ENCODE measurements at regions not wholly inside any gene's neighbourhood (a gene's known extent, or its start where the extent isn't known, plus 50 kb on each side); places are given as distances from the start of the nearest gene placed in this dataset.

DNA sequence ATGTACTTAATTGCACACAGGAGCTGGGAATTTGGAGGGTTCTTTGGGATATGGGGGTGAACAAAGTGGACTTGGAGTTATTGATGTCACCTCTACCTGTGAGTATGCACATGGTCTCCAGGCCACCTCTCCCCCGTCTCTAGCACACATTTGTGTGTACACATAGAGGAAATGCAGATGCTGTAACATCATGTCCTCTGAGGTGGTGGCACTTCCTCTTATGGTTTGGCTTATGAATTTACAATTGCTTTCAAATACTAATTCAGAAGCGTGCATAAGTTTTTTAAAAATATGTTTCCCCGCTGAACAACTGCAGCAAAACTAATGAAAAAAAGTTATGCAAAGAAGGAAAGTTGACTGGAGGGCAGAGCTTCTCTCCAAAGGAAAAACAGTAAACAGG, 152.0 kb upstream of the TENM4 start:
- H3K4me1 Mint-ChIP-seq (ENCODE audit: low read depth) = no peaks in the 10 kb centered on the region
- no peaks in the 10 kb centered on the region for H3K9me3 Mint-ChIP-seq (ENCODE audit: insufficient read depth)
- DNase-seq (no peak), ATAC-seq (no peak)
- H3K36me3 Mint-ChIP-seq (ENCODE audit: low read depth) = no peaks in the 10 kb centered on the region
- POLR2A ChIA-PET = no interaction called here
- H3K27me3 Mint-ChIP-seq (ENCODE audit: low read depth) = no peaks in the 10 kb centered on the region
- H3K4me3 Mint-ChIP-seq = no peak overlapping the region
- no peak overlapping the region for H3K27ac Mint-ChIP-seq
- CTCF ChIA-PET = no interaction called here

DNA sequence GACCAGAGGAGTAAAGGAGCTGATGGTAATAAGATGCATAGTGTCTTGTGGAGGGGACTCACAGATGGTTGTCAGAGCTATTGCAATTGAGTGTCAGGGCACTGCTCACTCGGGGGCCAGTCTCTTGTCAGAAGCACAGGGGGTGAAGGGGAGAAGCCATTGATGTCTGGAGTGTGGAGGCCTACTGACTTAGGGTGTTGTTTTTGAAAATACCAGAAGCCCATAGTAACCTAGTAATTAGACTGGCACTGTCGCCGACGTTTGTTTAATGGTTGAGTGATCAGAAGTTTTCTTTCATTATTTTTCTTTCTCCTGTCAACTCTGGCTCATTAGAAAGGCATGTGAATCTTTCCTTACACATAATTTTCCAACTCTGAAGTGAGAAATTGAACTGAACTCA, 151.6 kb upstream of the TENM4 start:
- no peaks in the 10 kb centered on the region for H3K4me1 Mint-ChIP-seq (ENCODE audit: low read depth)
- H3K27ac Mint-ChIP-seq = no peak overlapping the region
- ATAC-seq (no peak), DNase-seq (no peak)
- H3K9me3 Mint-ChIP-seq (ENCODE audit: insufficient read depth) = no peaks in the 10 kb centered on the region
- H3K36me3 Mint-ChIP-seq (ENCODE audit: low read depth) = no peaks in the 10 kb centered on the region
- CTCF ChIA-PET = no interaction called here
- POLR2A ChIA-PET = no interaction called here
- H3K4me3 Mint-ChIP-seq = no peak overlapping the region
- no peaks in the 10 kb centered on the region for H3K27me3 Mint-ChIP-seq (ENCODE audit: low read depth)

DNA sequence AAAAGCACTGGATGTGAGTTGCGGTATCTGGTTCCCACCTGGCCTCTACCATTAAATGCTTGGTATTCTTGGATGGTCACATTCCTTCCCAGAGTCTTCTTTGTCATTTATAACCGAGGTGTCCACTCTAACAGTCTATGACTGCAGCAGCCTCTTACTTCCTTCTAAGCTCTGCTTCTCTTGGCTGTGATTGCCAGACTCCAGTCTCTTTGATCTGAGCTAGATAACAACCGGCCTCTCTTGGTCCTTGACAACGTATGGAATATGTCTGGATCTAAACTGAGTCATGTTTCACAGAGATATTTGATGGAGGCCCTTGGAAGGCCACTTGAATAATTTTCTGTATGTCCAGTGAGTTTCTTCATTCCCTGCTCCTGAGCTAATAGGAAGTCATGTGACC, 141.6 kb upstream of the TENM4 start:
- ATAC-seq (no peak), DNase-seq (no peak)
- Mint-ChIP-seq H3K4me1 (ENCODE audit: low read depth) (no peaks in the 10 kb centered on the region), H3K27ac (no peak overlapping the region), H3K4me3 (no peak overlapping the region), H3K9me3 (ENCODE audit: insufficient read depth) (no peaks in the 10 kb centered on the region), H3K27me3 (ENCODE audit: low read depth) (no peaks in the 10 kb centered on the region), H3K36me3 (ENCODE audit: low read depth) (no peaks in the 10 kb centered on the region)
- ChIA-PET CTCF (no interaction called here), POLR2A (no interaction called here)

DNA sequence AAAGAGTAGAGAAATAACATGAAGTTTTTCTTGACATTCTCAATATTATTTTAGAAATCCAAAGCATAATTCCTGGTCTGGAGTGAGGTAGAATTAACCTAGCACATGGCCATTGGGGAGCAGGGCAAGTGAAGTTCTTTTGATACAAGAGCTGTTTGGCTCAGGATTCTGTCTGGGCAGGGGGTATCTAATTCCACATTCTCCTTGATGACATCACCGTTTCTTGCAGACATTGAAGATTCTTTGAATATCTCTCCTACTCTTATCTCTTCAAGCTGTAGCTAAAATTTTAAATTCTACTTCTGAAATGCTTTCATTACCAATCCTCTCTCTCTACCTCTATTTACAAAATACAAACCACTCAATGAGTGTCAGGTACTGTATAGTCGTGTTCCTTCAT, 138.2 kb upstream of the TENM4 start:
- ChIA-PET CTCF (no interaction called here), POLR2A (no interaction called here)
- DNase-seq (no peak), ATAC-seq (no peak)
- no peak overlapping the region for H3K27ac Mint-ChIP-seq
- H3K27me3 Mint-ChIP-seq (ENCODE audit: low read depth) = no peaks in the 10 kb centered on the region
- H3K36me3 Mint-ChIP-seq (ENCODE audit: low read depth) = no peaks in the 10 kb centered on the region
- H3K4me3 Mint-ChIP-seq = no peak overlapping the region
- H3K9me3 Mint-ChIP-seq (ENCODE audit: insufficient read depth) = no peaks in the 10 kb centered on the region
- H3K4me1 Mint-ChIP-seq (ENCODE audit: low read depth) = no peaks in the 10 kb centered on the region

DNA sequence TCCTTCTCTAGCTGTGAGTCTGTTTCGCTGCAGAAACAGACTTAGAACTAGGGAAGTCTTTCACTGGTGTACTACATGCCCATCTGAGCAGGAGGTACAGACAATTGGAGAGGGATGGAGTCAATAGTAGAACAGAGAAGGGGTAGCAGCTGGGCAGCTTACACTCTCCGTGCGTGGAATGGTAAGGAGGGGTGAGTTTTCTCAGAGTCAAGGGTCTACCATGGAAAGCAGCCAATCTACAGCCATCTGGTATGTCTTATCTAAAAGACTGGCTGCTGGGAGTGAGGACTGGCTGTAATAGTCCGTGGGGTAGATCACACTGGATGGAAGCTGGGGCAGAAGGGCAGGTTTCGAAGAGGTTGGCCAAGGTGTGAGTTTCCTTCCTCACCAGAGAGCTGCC, 137.3 kb upstream of the TENM4 start:
- no peak for ATAC-seq
- ChIA-PET POLR2A (no interaction called here), CTCF (no interaction called here)
- no peaks in the 10 kb centered on the region for H3K36me3 Mint-ChIP-seq (ENCODE audit: low read depth)
- no peak overlapping the region for H3K27ac Mint-ChIP-seq
- H3K4me1 Mint-ChIP-seq (ENCODE audit: low read depth) = no peaks in the 10 kb centered on the region
- no peak for DNase-seq
- no peaks in the 10 kb centered on the region for H3K27me3 Mint-ChIP-seq (ENCODE audit: low read depth)
- no peak overlapping the region for H3K4me3 Mint-ChIP-seq
- no peaks in the 10 kb centered on the region for H3K9me3 Mint-ChIP-seq (ENCODE audit: insufficient read depth)

DNA sequence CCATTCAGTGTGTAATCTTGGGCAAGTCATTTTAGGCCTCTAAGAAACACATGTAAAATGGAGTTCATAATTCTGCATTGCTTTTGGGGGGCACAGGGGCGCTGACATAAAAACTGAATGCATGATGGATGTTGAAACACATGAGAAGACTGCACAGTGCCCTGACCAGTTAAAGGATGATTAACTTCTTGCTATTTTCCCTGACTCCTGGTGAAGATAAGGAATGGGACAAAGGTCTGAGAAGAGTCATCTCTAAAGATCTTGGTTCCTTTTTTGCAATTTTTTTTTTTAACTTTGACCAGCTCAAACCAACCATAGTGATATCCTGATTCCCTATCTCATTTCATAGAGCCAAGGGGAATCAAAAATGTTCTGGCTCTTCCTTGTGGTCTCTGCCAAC, 134.9 kb upstream of the TENM4 start:
- H3K4me1 Mint-ChIP-seq (ENCODE audit: low read depth) = peaks cover 1% of the 10 kb centered on the region
- no peak overlapping the region for H3K4me3 Mint-ChIP-seq
- H3K27ac Mint-ChIP-seq = no peak overlapping the region
- CTCF ChIA-PET = no interaction called here
- H3K27me3 Mint-ChIP-seq (ENCODE audit: low read depth) = no peaks in the 10 kb centered on the region
- no peaks in the 10 kb centered on the region for H3K9me3 Mint-ChIP-seq (ENCODE audit: insufficient read depth)
- DNase-seq = no peak
- no peak for ATAC-seq
- H3K36me3 Mint-ChIP-seq (ENCODE audit: low read depth) = no peaks in the 10 kb centered on the region
- POLR2A ChIA-PET = no interaction called here

DNA sequence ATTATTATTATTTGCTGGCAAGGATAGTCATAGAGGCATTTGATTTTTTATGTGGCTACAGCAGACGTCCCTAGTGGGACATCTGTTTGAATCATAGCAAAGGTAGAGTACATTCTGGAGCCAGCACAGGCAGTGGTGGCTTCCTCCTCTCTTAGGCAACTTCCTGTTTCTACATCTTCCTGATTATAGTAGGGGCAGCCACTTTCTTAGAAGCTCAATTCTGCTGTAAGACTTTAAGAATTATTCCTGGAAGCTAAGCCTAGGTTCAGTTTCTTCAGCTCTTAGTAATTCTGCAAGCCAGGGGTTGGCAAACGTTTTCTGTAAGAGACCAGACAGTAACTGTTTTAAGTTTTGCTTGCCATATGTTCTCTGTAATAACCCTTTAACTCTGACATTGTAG, 129.3 kb upstream of the TENM4 start:
- CTCF ChIA-PET = no interaction called here
- ATAC-seq = peak; percentile 44
- H3K4me1 Mint-ChIP-seq (ENCODE audit: low read depth) = peaks cover 13% of the 10 kb centered on the region

DNA sequence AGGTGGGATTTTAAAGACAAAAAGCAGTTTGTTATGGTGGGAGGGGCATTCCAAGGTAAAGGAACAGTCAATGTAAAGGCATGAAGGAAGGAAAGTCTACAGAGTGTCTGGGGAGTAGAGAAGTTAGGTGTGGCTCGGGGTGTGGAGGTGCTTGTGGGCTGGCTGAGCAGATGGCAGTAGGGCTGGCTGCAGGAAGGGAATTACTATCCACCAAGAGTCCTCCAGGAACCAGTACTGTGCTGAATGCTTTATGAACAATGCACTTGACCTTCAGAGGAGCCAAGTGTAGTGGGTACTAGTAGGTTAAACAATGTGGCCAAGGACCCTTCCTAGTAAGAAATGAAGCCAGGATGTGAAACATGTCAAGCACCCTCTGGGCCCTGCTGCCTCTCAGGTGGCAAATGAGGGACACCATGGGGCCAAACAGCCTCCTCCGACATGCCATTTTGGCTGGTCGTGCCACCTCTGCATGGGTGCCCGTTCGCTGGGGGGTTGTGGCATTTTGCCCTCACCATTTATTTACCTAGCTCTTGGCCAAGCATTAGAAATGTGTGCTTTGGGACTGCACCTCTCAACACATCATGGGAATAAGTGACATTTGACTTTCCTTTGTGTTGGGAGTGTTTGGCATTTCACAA, 123.6 kb upstream of the TENM4 start:
- CTCF ChIA-PET = no interaction called here
- POLR2A ChIA-PET = no interaction called here

More for the DNA sequence above, 129.3 kb upstream of the TENM4 start:
- no peak overlapping the region for H3K27ac Mint-ChIP-seq
- peaks cover 8% of the 10 kb centered on the region for H3K9me3 Mint-ChIP-seq (ENCODE audit: insufficient read depth)
- no peak for DNase-seq
- H3K4me3 Mint-ChIP-seq = no peak overlapping the region
- POLR2A ChIA-PET = no interaction called here
- no peaks in the 10 kb centered on the region for H3K27me3 Mint-ChIP-seq (ENCODE audit: low read depth)
- H3K36me3 Mint-ChIP-seq (ENCODE audit: low read depth) = peaks cover 3% of the 10 kb centered on the region

DNA sequence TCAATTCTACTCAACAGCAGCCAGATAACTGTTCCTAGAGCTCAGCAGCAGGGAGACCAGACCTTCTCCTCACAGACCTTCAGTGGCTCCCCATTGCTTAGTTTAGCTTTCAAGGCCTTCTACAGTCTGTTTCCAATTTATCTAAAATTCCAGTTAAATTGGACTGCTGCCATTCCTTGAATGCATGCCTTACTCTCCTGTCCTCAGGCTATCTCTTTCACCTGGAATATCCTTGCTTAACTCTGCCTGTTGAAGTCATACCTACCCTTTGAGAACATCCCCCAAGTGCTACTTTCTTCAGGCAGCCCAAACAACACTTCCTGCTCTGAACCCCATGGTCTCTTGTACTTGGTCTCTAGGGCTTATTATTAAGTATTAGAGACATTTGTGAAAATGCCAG, 120.7 kb upstream of the TENM4 start:
- H3K27me3 Mint-ChIP-seq (ENCODE audit: low read depth) = no peaks in the 10 kb centered on the region

More for the DNA sequence above, 123.6 kb upstream of the TENM4 start:
- no peak for DNase-seq
- Mint-ChIP-seq H3K4me3 (no peak overlapping the region), H3K27me3 (ENCODE audit: low read depth) (no peaks in the 10 kb centered on the region), H3K27ac (no peak overlapping the region), H3K4me1 (ENCODE audit: low read depth) (no peaks in the 10 kb centered on the region), H3K36me3 (ENCODE audit: low read depth) (no peaks in the 10 kb centered on the region), H3K9me3 (ENCODE audit: insufficient read depth) (peaks cover 4% of the 10 kb centered on the region)
- no peak for ATAC-seq

DNA sequence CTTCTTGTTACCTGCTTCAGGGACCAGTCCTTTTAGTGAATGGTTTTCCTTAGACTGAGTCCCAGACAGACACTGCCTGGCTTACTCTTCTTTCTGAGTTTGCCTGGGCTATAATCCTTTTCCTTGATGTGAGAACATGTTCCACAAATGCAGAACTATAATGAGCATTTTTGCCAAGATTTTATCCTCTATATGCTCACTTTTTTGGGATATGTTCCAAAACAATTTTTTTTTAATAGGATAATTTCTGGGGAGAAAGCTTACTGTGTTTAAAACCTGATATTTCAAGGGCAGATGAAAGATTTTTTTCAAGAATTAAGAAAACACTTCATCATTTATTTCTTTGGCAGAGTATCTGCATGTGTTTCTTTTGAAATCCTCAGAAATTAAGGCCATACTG, 110.0 kb upstream of the TENM4 start:
- H3K4me3 Mint-ChIP-seq = no peak overlapping the region
- ChIA-PET POLR2A (no interaction called here), CTCF (no interaction called here)
- no peak for DNase-seq
- H3K27me3 Mint-ChIP-seq (ENCODE audit: low read depth) = no peaks in the 10 kb centered on the region
- H3K36me3 Mint-ChIP-seq (ENCODE audit: low read depth) = no peaks in the 10 kb centered on the region
- peaks cover 4% of the 10 kb centered on the region for H3K9me3 Mint-ChIP-seq (ENCODE audit: insufficient read depth)
- no peak for ATAC-seq
- H3K27ac Mint-ChIP-seq = no peak overlapping the region
- no peaks in the 10 kb centered on the region for H3K4me1 Mint-ChIP-seq (ENCODE audit: low read depth)

More for the DNA sequence above, 120.7 kb upstream of the TENM4 start:
- ATAC-seq = no peak
- Mint-ChIP-seq H3K4me3 (no peak overlapping the region), H3K27ac (no peak overlapping the region), H3K9me3 (ENCODE audit: insufficient read depth) (no peaks in the 10 kb centered on the region), H3K4me1 (ENCODE audit: low read depth) (no peaks in the 10 kb centered on the region), H3K36me3 (ENCODE audit: low read depth) (no peaks in the 10 kb centered on the region)
- CTCF ChIA-PET = no interaction called here
- POLR2A ChIA-PET = no interaction called here
- no peak for DNase-seq

DNA sequence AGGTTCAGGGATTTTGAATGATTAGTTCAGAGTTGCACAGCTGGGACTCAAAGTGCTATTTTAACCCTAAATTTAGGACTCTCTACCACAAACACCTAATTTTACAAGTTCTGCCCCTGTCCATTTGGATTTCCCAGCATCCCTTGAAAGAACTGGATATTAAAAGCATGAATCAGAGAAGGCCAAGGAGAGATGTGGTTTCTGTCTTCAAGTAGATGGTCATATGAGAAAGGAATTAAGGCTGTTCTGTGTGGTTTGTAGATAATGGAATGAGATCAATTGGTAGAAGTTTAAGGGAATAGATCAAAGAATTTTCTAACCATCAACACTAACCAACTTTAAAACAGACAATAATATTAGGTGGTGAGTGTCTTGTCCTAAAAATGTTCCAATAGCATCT, 106.4 kb upstream of the TENM4 start:
- no peaks in the 10 kb centered on the region for H3K36me3 Mint-ChIP-seq (ENCODE audit: low read depth)
- H3K27me3 Mint-ChIP-seq (ENCODE audit: low read depth) = no peaks in the 10 kb centered on the region
- CTCF ChIA-PET = no interaction called here
- DNase-seq (no peak), ATAC-seq (no peak)
- POLR2A ChIA-PET = no interaction called here
- H3K4me1 Mint-ChIP-seq (ENCODE audit: low read depth) = no peaks in the 10 kb centered on the region
- no peak overlapping the region for H3K27ac Mint-ChIP-seq
- no peak overlapping the region for H3K4me3 Mint-ChIP-seq
- H3K9me3 Mint-ChIP-seq (ENCODE audit: insufficient read depth) = peaks cover 2% of the 10 kb centered on the region

DNA sequence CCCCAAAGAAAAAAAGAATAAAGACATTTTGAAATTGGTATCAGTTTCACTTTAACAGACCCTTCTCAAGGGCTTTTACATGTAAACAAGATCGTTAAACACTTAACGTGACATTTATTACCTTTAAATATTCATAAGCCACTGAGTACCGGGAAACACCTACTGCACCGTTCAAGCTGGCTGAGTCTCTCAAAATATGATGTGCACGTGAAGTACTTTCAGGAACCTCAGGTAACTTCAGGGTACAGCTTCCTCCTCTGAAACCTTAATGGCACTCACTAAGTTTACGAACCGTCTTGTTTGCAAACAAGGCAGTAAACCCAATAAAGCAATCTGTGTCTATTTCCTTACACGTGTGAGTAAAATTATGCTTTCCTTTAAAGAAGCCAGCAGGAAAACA, 105.5 kb upstream of the TENM4 start:
- Mint-ChIP-seq H3K27me3 (ENCODE audit: low read depth) (no peaks in the 10 kb centered on the region), H3K27ac (no peak overlapping the region), H3K36me3 (ENCODE audit: low read depth) (no peaks in the 10 kb centered on the region), H3K4me1 (ENCODE audit: low read depth) (no peaks in the 10 kb centered on the region), H3K4me3 (no peak overlapping the region), H3K9me3 (ENCODE audit: insufficient read depth) (no peaks in the 10 kb centered on the region)
- ATAC-seq (no peak), DNase-seq (no peak)
- ChIA-PET POLR2A (no interaction called here), CTCF (no interaction called here)

DNA sequence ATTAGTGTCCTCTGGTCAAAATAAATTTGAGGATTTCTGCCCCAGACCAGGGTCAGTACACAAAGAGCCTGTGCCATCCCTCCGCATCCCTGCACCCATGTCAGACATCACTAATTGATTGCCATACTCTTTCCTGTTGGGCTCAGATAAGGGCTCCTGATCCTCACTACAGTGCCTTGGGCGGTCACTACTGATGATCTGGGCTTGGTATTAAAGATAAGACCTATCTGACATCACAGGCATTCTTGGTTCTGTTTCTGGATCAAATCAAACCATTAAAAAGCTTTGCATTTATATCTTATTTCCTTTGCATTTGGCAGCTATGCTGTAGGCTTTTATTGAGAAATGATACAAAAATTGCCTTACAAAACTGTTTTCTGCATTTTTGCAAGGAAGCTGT, 103.5 kb upstream of the TENM4 start:
- H3K36me3 Mint-ChIP-seq (ENCODE audit: low read depth) = no peaks in the 10 kb centered on the region
- H3K9me3 Mint-ChIP-seq (ENCODE audit: insufficient read depth) = no peaks in the 10 kb centered on the region
- H3K4me3 Mint-ChIP-seq = no peak overlapping the region
- no peaks in the 10 kb centered on the region for H3K4me1 Mint-ChIP-seq (ENCODE audit: low read depth)
- ATAC-seq (no peak), DNase-seq (no peak)
- H3K27me3 Mint-ChIP-seq (ENCODE audit: low read depth) = no peaks in the 10 kb centered on the region
- ChIA-PET CTCF (no interaction called here), POLR2A (no interaction called here)
- no peak overlapping the region for H3K27ac Mint-ChIP-seq
